Gastroesophageal sphincter (tissue), 3 donors: ENCODE measurements at regions not wholly inside any gene's neighbourhood (a gene's known extent, or its start where the extent isn't known, plus 50 kb on each side); places are given as distances from the start of the nearest gene placed in this dataset.

Experiments used
- POLR2A ChIP-seq, 2 donors: fragments of 450-650 bp; IDR thresholded peaks; one replicate each; pipeline ENCODE4 v1.6.1; 2017; ENCODE audit warnings: antibody characterized with exemption in 2 of 2, mild to moderate bottlenecking in 2 of 2, moderate library complexity in 1 of 2
- TF ChIP-seq, protein P1 (sequence below), 4 experiments: fragments of 200-600 bp in 2 of 4; fragments of 450-650 bp in 2 of 4; sonication (generic) in 1 of 4; IDR thresholded peaks; one replicate each; pipeline ENCODE4 v1.5.1; 2017 to 2019; ENCODE audit warnings: antibody characterized with exemption in 4 of 4, mild to moderate bottlenecking in 2 of 4, moderate library complexity in 2 of 4

DNA sequence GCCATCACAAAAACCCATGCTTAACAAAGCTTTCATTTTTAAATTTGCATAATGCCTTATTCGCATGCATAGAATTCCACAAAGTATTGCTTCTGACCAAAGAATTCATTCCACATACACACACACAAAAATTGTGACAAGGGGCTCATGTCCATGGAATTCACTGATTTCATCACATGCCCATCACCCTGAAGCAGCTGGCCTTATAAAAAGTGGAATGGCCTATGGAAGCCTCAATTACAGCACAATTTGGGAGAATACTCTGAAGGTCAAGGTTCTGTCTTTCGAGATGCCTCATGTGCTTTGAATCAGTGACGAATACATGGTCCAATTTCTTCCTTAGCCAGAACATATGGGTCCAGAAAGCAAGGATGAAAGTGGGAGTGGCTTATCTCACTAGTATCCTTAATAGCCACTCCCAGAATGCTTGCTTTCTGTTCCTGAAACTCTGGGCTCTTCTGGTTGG, 165.7 kb downstream of the KDR start:
- TF ChIP-seq, protein P1, sequence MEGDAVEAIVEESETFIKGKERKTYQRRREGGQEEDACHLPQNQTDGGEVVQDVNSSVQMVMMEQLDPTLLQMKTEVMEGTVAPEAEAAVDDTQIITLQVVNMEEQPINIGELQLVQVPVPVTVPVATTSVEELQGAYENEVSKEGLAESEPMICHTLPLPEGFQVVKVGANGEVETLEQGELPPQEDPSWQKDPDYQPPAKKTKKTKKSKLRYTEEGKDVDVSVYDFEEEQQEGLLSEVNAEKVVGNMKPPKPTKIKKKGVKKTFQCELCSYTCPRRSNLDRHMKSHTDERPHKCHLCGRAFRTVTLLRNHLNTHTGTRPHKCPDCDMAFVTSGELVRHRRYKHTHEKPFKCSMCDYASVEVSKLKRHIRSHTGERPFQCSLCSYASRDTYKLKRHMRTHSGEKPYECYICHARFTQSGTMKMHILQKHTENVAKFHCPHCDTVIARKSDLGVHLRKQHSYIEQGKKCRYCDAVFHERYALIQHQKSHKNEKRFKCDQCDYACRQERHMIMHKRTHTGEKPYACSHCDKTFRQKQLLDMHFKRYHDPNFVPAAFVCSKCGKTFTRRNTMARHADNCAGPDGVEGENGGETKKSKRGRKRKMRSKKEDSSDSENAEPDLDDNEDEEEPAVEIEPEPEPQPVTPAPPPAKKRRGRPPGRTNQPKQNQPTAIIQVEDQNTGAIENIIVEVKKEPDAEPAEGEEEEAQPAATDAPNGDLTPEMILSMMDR (IDR thresholded peaks at IDR 0.05) = no peak
- no peak for TF ChIP-seq POLR2A (IDR thresholded peaks at IDR 0.05)
